CD14-positive monocyte (primary cell): ENCODE measurements at regions not wholly inside any gene's neighbourhood (a gene's known extent, or its start where the extent isn't known, plus 50 kb on each side); places are given as distances from the start of the nearest gene placed in this dataset.

ENCODE experiments used
- DNase-seq, 3 donors: peaks; one replicate each; pipeline ENCODE4 v3.0.0-alpha.2; 2011 to 2022
- H2AFZ ChIP-seq: 2 replicates; pipeline ENCODE4 v1.6.0; 2012; ENCODE audit warnings: mild to moderate bottlenecking, low read depth, low read length, inconsistent platforms; ENCODE audit not compliant: insufficient read depth, poor library complexity, severe bottlenecking
- H3K27ac ChIP-seq, 2 donors: 1 replicate in 1 of 2; 2 replicates in 1 of 2; pipeline ENCODE4 v1.5.1; 2012 to 2013; ENCODE audit warnings: low read length in 2 of 2, control low read depth in 1 of 2, inconsistent platforms in 1 of 2, low read depth in 1 of 2, mild to moderate bottlenecking in 1 of 2
- H3K27me3 ChIP-seq, 2 donors: one replicate each; pipeline versions ENCODE4 v1.6.0 to v1.6.1; 2011 to 2013; ENCODE audit warnings: low read length in 2 of 2; ENCODE audit not compliant: control insufficient read depth in 2 of 2, insufficient read depth in 2 of 2
- H3K36me3 ChIP-seq, 2 donors: replicated peaks in 1 of 2; 1 replicate in 1 of 2; 2 replicates in 1 of 2; pipeline versions ENCODE4 v1.5.1 to v1.6.1; 2012 to 2013; ENCODE audit warnings: low read length in 2 of 2, control low read depth in 1 of 2, inconsistent platforms in 1 of 2, mild to moderate bottlenecking in 1 of 2; ENCODE audit not compliant: insufficient read depth in 2 of 2, control insufficient read depth in 1 of 2
- H3K4me1 ChIP-seq, 2 donors: 1 replicate in 1 of 2; 2 replicates in 1 of 2; pipeline versions ENCODE4 v1.5.1 to v1.6.1; 2012 to 2013; ENCODE audit warnings: low read length in 2 of 2, control low read depth in 1 of 2, inconsistent platforms in 1 of 2, mild to moderate bottlenecking in 1 of 2, moderate library complexity in 1 of 2; ENCODE audit not compliant: insufficient read depth in 2 of 2, control insufficient read depth in 1 of 2
- H3K4me2 ChIP-seq: replicated peaks from 2 replicates; pipeline ENCODE3; 2012; ENCODE audit warnings: low read length, moderate library complexity, mild to moderate bottlenecking; ENCODE audit not compliant: poor library complexity, severe bottlenecking; ENCODE audit errors: extremely low read depth
- H3K4me3 ChIP-seq, 3 experiments: fragments of 200-600 bp in 1 of 3; sonication (generic) in 1 of 3; replicated peaks in 1 of 3; 1 replicate in 2 of 3; 2 replicates in 1 of 3; pipeline ENCODE4 v1.5.1; 2011 to 2013; ENCODE audit warnings: low read length in 3 of 3, mild to moderate bottlenecking in 3 of 3, control low read depth in 2 of 3, low read depth in 2 of 3, inconsistent platforms in 1 of 3, moderate library complexity in 1 of 3
- H3K79me2 ChIP-seq: 2 replicates; pipeline ENCODE4 v1.6.0; 2012; ENCODE audit warnings: mild to moderate bottlenecking, control low read depth, inconsistent platforms, low read length, moderate library complexity; ENCODE audit not compliant: insufficient read depth
- H3K9ac ChIP-seq: 2 replicates; pipeline ENCODE4 v1.6.0; 2017; ENCODE audit warnings: low read length, mild to moderate bottlenecking; ENCODE audit not compliant: insufficient read depth, poor library complexity, severe bottlenecking
- H3K9me3 ChIP-seq, 2 donors: replicated peaks in 1 of 2; 1 replicate in 1 of 2; 2 replicates in 1 of 2; pipeline versions ENCODE4 v1.5.1 to v1.6.1; 2012 to 2013; ENCODE audit warnings: low read length in 2 of 2, control low read depth in 1 of 2; ENCODE audit not compliant: control insufficient read depth in 1 of 2, insufficient read depth in 1 of 2
- H4K20me1 ChIP-seq: 2 replicates; pipeline ENCODE4 v1.6.0; 2012; ENCODE audit warnings: mild to moderate bottlenecking, low read length, control low read depth, moderate library complexity; ENCODE audit not compliant: insufficient read depth
- H3K27ac Mint-ChIP-seq, 7 donors: one replicate each; pipeline ENCODE4 v1.8.0; 2020; ENCODE audit warnings: mild to moderate bottlenecking in 7 of 7, mixed read lengths in 7 of 7, moderate library complexity in 6 of 7, inconsistent platforms in 2 of 7
- H3K27me3 Mint-ChIP-seq, 3 donors: one replicate each; pipeline ENCODE4 v1.8.0; 2021 to 2022; ENCODE audit warnings: low read depth in 3 of 3, mild to moderate bottlenecking in 3 of 3, mixed read lengths in 3 of 3, moderate library complexity in 3 of 3, inconsistent platforms in 1 of 3
- H3K36me3 Mint-ChIP-seq, 2 donors: one replicate each; pipeline ENCODE4 v1.8.0; 2020; ENCODE audit warnings: mixed read lengths in 2 of 2, inconsistent platforms in 1 of 2, mild to moderate bottlenecking in 1 of 2
- H3K4me1 Mint-ChIP-seq: one replicate; pipeline ENCODE4 v1.8.0; 2020; ENCODE audit warnings: mild to moderate bottlenecking, mixed read lengths
- H3K4me3 Mint-ChIP-seq, 2 donors: one replicate each; pipeline ENCODE4 v1.8.0; 2020; ENCODE audit warnings: mild to moderate bottlenecking in 2 of 2, mixed read lengths in 2 of 2, moderate library complexity in 1 of 2
- H3K9me3 Mint-ChIP-seq, 7 donors: one replicate each; pipeline ENCODE4 v1.8.0; 2020 to 2022; ENCODE audit warnings: mixed read lengths in 7 of 7, mild to moderate bottlenecking in 6 of 7, moderate library complexity in 6 of 7, inconsistent platforms in 2 of 7
- WGBS: methylation state at CpG from one replicate; pipeline ENCODE4 v1.1.5; 2013; ENCODE audit warnings: missing lambda C conversion rate; ENCODE audit not compliant: insufficient coverage; 5-methylcytosine and 5-hydroxymethylcytosine counted together
- intact Hi-C, 2 donors: fragments of 100-400 bp; cut with micrococcal nuclease; formaldehyde crosslinking; loops; one replicate each; pipeline versions ENCODE4 v1.15.0 to v1.15.1; 2023
- TF ChIP-seq, protein P1 (sequence below): fragments of 200-600 bp; IDR thresholded peaks from one replicate; pipeline ENCODE4 v1.8.0; 2022; ENCODE audit warnings: antibody characterized with exemption, mild to moderate bottlenecking

GRCh38 chr4:162510937-162511336 is 347.1 kb upstream of the FSTL5 start:
- Mint-ChIP-seq H3K27ac (no peak overlapping the region), H3K4me3 (no peak overlapping the region), H3K36me3 (no peaks in the 10 kb centered on the region), H3K27me3 (no peaks in the 10 kb centered on the region), H3K4me1 (no peaks in the 10 kb centered on the region), H3K9me3 (no peaks in the 10 kb centered on the region)
- Histone ChIP-seq H3K4me1 (no peaks in the 10 kb centered on the region), H3K9me3 (no peaks in the 10 kb centered on the region), H2AFZ (no peak overlapping the region), H3K9ac (no peak overlapping the region), H4K20me1 (no peaks in the 10 kb centered on the region), H3K27ac (no peak overlapping the region), H3K27me3 (no peaks in the 10 kb centered on the region), H3K79me2 (no peaks in the 10 kb centered on the region), H3K36me3 (no peaks in the 10 kb centered on the region), H3K4me2 (no peak overlapping the region), H3K4me3 (no peak overlapping the region)
- no CpG with 5 or more reads among the region's 3 CpGs for WGBS
- TF ChIP-seq, protein P1, sequence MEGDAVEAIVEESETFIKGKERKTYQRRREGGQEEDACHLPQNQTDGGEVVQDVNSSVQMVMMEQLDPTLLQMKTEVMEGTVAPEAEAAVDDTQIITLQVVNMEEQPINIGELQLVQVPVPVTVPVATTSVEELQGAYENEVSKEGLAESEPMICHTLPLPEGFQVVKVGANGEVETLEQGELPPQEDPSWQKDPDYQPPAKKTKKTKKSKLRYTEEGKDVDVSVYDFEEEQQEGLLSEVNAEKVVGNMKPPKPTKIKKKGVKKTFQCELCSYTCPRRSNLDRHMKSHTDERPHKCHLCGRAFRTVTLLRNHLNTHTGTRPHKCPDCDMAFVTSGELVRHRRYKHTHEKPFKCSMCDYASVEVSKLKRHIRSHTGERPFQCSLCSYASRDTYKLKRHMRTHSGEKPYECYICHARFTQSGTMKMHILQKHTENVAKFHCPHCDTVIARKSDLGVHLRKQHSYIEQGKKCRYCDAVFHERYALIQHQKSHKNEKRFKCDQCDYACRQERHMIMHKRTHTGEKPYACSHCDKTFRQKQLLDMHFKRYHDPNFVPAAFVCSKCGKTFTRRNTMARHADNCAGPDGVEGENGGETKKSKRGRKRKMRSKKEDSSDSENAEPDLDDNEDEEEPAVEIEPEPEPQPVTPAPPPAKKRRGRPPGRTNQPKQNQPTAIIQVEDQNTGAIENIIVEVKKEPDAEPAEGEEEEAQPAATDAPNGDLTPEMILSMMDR: no peak
- DNase-seq: no peak
- intact Hi-C loops: no loop called here

- no peak overlapping the region for H3K4me3 ChIP-seq
- TF ChIP-seq, protein P1: no peak
- H3K9ac ChIP-seq: no peak overlapping the region
- intact Hi-C loops: no loop called here
- no peaks in the 10 kb centered on the region for H3K27me3 ChIP-seq
- no peak overlapping the region for H3K4me2 ChIP-seq
- DNase-seq: no peak
- H3K4me1 ChIP-seq: no peaks in the 10 kb centered on the region
- no peaks in the 10 kb centered on the region for H3K36me3 Mint-ChIP-seq
- no peak overlapping the region for H3K4me3 Mint-ChIP-seq
- H4K20me1 ChIP-seq: no peaks in the 10 kb centered on the region
- H3K4me1 Mint-ChIP-seq: no peaks in the 10 kb centered on the region
- no peaks in the 10 kb centered on the region for H3K79me2 ChIP-seq
- H3K9me3 ChIP-seq: no peaks in the 10 kb centered on the region
- no peaks in the 10 kb centered on the region for H3K36me3 ChIP-seq
- no peaks in the 10 kb centered on the region for H3K9me3 Mint-ChIP-seq
- H2AFZ ChIP-seq: no peak overlapping the region
- H3K27ac ChIP-seq: no peak overlapping the region
- H3K27me3 Mint-ChIP-seq: no peaks in the 10 kb centered on the region
- 79% methylated on average over 2 of the region's 4 CpGs for WGBS
- H3K27ac Mint-ChIP-seq: no peak overlapping the region
Measured at GRCh38 chr4:162510115-162510514, 346.3 kb upstream of the FSTL5 start.
